Breast epithelium (tissue), 3 donors: ENCODE measurements at regions not wholly inside any gene's neighbourhood (a gene's known extent, or its start where the extent isn't known, plus 50 kb on each side); places are given as distances from the start of the nearest gene placed in this dataset.

ENCODE experiments used
- POLR2A ChIP-seq: fragments of 450-650 bp; IDR thresholded peaks from one replicate; pipeline ENCODE4 v1.6.1; 2016; ENCODE audit warnings: antibody characterized with exemption, mild to moderate bottlenecking, moderate library complexity
- POLR2AphosphoS5 ChIP-seq, 3 donors: sonication (generic); formaldehyde crosslinking; IDR thresholded peaks; one replicate each; pipeline ENCODE4 v1.6.1; 2017; ENCODE audit warnings: antibody characterized with exemption in 3 of 3
- TF ChIP-seq, protein P1 (sequence below), 3 donors: fragments of 450-650 bp; IDR thresholded peaks; one replicate each; pipeline ENCODE4 v1.5.1; 2016 to 2017; ENCODE audit warnings: antibody characterized with exemption in 3 of 3, mild to moderate bottlenecking in 3 of 3, moderate library complexity in 3 of 3

DNA sequence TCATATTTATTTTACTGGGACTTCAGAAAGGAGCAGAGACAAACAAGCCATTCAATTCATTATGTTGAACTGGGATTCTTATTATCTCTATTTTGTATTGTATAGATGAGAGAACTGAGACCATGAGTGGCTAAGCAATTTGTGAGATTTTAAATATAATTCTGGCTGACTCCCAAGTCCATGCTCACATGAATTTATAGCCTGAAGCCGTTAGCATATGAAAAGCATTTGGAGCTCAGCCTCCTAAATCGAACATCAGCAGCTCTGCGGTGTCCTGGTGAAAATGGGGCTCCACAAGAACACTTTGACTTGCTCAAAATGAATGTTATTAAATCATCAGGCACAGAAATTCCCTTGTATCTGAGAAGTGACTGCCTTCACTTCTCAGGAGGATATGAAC, 96.8 kb upstream of the DPT start:
- TF ChIP-seq, protein P1, sequence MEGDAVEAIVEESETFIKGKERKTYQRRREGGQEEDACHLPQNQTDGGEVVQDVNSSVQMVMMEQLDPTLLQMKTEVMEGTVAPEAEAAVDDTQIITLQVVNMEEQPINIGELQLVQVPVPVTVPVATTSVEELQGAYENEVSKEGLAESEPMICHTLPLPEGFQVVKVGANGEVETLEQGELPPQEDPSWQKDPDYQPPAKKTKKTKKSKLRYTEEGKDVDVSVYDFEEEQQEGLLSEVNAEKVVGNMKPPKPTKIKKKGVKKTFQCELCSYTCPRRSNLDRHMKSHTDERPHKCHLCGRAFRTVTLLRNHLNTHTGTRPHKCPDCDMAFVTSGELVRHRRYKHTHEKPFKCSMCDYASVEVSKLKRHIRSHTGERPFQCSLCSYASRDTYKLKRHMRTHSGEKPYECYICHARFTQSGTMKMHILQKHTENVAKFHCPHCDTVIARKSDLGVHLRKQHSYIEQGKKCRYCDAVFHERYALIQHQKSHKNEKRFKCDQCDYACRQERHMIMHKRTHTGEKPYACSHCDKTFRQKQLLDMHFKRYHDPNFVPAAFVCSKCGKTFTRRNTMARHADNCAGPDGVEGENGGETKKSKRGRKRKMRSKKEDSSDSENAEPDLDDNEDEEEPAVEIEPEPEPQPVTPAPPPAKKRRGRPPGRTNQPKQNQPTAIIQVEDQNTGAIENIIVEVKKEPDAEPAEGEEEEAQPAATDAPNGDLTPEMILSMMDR (IDR thresholded peaks at IDR 0.05), result no peak
- no peak for TF ChIP-seq POLR2A
- TF ChIP-seq POLR2AphosphoS5 (IDR thresholded peaks at IDR 0.05), result no peak
